Naive thymus-derived CD4-positive, alpha-beta T cell (primary cell): ENCODE measurements at regions not wholly inside any gene's neighbourhood (a gene's known extent, or its start where the extent isn't known, plus 50 kb on each side); places are given as distances from the start of the nearest gene placed in this dataset.

Source experiments
- ATAC-seq: fragments of 150-1000 bp; cut with Tn5 transposase; 2 replicates; pipeline ENCODE4 v1.10.0; 2021; ENCODE audit warnings: mild to moderate bottlenecking, moderate library complexity
- CTCF ChIA-PET: fragments of 350-600 bp; sonication (Branson Sonifier 250); formaldehyde crosslinking; loops from one replicate; lab custom pipeline; 2021; ENCODE audit warnings: antibody characterized with exemption; lab: Charles Lee
- POLR2A ChIA-PET: fragments of 350-600 bp; sonication (Branson Sonifier 250); formaldehyde crosslinking; loops from one replicate; lab custom pipeline; 2021; ENCODE audit warnings: antibody characterized with exemption, inconsistent platforms; lab: Charles Lee
- DNase-seq, 9 donors: peaks; one replicate each; pipeline versions ENCODE4 v3.0.0 to v3.0.0-alpha.2; 2020 to 2022; ENCODE audit warnings: mixed read lengths in 1 of 9
- H3K27ac ChIP-seq: one replicate; pipeline ENCODE4 v1.7.0; 2013; ENCODE audit warnings: mild to moderate bottlenecking, low read depth, low read length, moderate library complexity
- H3K27me3 ChIP-seq, 2 donors: one replicate each; pipeline ENCODE4 v1.7.0; 2013; ENCODE audit warnings: low read length in 2 of 2, mild to moderate bottlenecking in 2 of 2, moderate library complexity in 2 of 2; ENCODE audit not compliant: control insufficient read depth in 2 of 2, insufficient read depth in 2 of 2
- H3K36me3 ChIP-seq, 3 experiments: 1 replicate in 2 of 3; 2 replicates in 1 of 3; pipeline ENCODE4 v1.7.0; 2013; ENCODE audit warnings: low read length in 3 of 3, mild to moderate bottlenecking in 3 of 3, moderate library complexity in 1 of 3; ENCODE audit not compliant: insufficient read depth in 3 of 3, control insufficient read depth in 2 of 3
- H3K4me1 ChIP-seq, 2 donors: one replicate each; pipeline ENCODE4 v1.7.0; 2013; ENCODE audit warnings: low read length in 2 of 2, mild to moderate bottlenecking in 2 of 2, moderate library complexity in 1 of 2; ENCODE audit not compliant: control insufficient read depth in 2 of 2, insufficient read depth in 2 of 2
- H3K4me3 ChIP-seq: 2 replicates; pipeline ENCODE4 v1.7.0; 2013; ENCODE audit warnings: mild to moderate bottlenecking, low read length
- H3K9me3 ChIP-seq, 3 experiments: 1 replicate in 2 of 3; 2 replicates in 1 of 3; pipeline ENCODE4 v1.7.0; 2013; ENCODE audit warnings: low read length in 3 of 3; ENCODE audit not compliant: control insufficient read depth in 2 of 3
- H3K27ac Mint-ChIP-seq, 9 donors: one replicate each; pipeline ENCODE4 v1.8.0; 2020 to 2022; ENCODE audit warnings: mixed read lengths in 9 of 9, mild to moderate bottlenecking in 8 of 9, moderate library complexity in 5 of 9, inconsistent platforms in 2 of 9
- H3K27me3 Mint-ChIP-seq, 5 donors: one replicate each; pipeline ENCODE4 v1.8.0; 2021 to 2022; ENCODE audit warnings: mixed read lengths in 5 of 5, mild to moderate bottlenecking in 1 of 5
- H3K36me3 Mint-ChIP-seq, 5 donors: one replicate each; pipeline ENCODE4 v1.8.0; 2020 to 2022; ENCODE audit warnings: mixed read lengths in 5 of 5, mild to moderate bottlenecking in 3 of 5, inconsistent platforms in 1 of 5
- H3K4me1 Mint-ChIP-seq, 7 donors: one replicate each; pipeline ENCODE4 v1.8.0; 2020 to 2022; ENCODE audit warnings: mixed read lengths in 7 of 7, mild to moderate bottlenecking in 3 of 7, inconsistent platforms in 1 of 7
- H3K4me3 Mint-ChIP-seq, 10 donors: one replicate each; pipeline ENCODE4 v1.8.0; 2020 to 2022; ENCODE audit warnings: mild to moderate bottlenecking in 10 of 10, mixed read lengths in 10 of 10, moderate library complexity in 6 of 10, inconsistent platforms in 2 of 10
- H3K9me3 Mint-ChIP-seq, 11 donors: one replicate each; pipeline ENCODE4 v1.8.0; 2020 to 2022; ENCODE audit warnings: mixed read lengths in 11 of 11, mild to moderate bottlenecking in 4 of 11, inconsistent platforms in 1 of 11, moderate library complexity in 1 of 11
- intact Hi-C, 2 donors: fragments of 100-400 bp; cut with micrococcal nuclease; formaldehyde crosslinking; loops; one replicate each; pipeline ENCODE4 v1.15.1; 2023

DNA sequence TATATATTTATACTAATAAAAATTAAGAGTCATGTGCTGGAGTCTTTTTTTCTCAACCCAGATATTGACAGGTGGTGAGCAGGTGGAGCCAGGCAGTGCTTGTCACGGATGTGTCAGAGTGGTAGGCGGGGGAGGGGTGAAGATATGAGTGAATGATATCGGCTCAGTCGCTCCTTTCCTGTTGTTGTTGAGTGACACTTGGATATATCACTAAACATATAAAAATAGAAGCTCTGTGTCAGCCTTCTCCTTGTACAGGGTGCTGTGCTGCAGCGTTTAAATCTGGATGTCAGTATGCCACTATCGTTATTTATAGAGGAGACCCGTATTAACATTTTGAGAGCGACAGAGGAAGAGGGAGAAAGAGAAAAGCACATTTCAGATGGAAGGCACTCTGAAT lies 339.6 kb downstream of the NUF2 start:
- DNase-seq (no peak), ATAC-seq (no peak)
- Histone ChIP-seq H3K36me3 (no peaks in the 10 kb centered on the region), H3K4me1 (no peaks in the 10 kb centered on the region), H3K9me3 (no peaks in the 10 kb centered on the region), H3K27me3 (no peaks in the 10 kb centered on the region), H3K27ac (no peak overlapping the region), H3K4me3 (no peak overlapping the region)
- ChIA-PET CTCF (no interaction called here), POLR2A (no interaction called here)
- H3K27me3 Mint-ChIP-seq = peaks cover 0 to 3% (median 0%) of the 10 kb centered on the region in 5 donors
- intact Hi-C loops = no loop called here
- H3K9me3 Mint-ChIP-seq = peaks cover 0 to 5% (median 2%) of the 10 kb centered on the region in 11 donors
- no peaks in the 10 kb centered on the region for H3K36me3 Mint-ChIP-seq
- no peaks in the 10 kb centered on the region for H3K4me1 Mint-ChIP-seq
- no peak overlapping the region for H3K27ac Mint-ChIP-seq
- no peak overlapping the region for H3K4me3 Mint-ChIP-seq

DNA sequence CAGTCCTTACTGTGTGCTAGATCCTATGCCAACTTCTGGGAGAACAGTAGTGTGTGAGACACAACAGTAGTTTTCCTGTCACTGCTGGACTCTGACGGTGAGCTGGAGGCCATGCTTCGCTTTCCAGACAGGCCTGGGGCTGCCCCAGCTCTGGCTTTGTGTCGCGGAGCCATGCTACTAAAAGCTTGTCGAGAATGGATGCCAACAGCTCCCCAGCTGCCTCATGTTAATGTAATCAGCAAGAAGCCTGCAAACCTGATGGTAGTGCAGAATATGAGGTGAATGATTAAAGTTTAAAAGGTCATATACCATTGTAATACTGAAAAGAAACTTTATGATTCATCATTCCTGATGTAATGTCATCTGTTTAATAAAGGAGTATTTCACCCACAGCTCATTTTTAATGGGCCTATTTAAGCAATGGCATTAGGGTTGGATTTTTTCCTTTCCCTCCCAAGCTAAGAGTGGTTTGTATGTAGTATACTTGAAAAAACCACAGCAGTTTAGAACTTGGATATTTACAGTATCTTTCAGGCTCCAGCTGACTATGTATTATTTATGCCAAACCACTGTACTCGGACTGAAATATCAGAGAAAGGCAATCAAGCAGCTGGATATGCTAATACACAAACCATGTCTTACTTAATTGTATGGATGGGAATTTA lies 343.0 kb downstream of the NUF2 start:
- Mint-ChIP-seq H3K9me3 (peaks cover 0 to 5% (median 0%) of the 10 kb centered on the region in 11 donors), H3K4me3 (no peak overlapping the region), H3K27ac (no peak overlapping the region), H3K4me1 (no peaks in the 10 kb centered on the region), H3K27me3 (peaks cover 0 to 3% (median 0%) of the 10 kb centered on the region in 5 donors), H3K36me3 (no peaks in the 10 kb centered on the region)
- Histone ChIP-seq H3K27ac (no peak overlapping the region), H3K4me1 (no peaks in the 10 kb centered on the region), H3K4me3 (no peak overlapping the region), H3K9me3 (no peaks in the 10 kb centered on the region), H3K36me3 (no peaks in the 10 kb centered on the region), H3K27me3 (no peaks in the 10 kb centered on the region)
- POLR2A ChIA-PET = no interaction called here
- ATAC-seq (no peak), DNase-seq (no peak)
- intact Hi-C loops = no loop called here
- CTCF ChIA-PET = no interaction called here

DNA sequence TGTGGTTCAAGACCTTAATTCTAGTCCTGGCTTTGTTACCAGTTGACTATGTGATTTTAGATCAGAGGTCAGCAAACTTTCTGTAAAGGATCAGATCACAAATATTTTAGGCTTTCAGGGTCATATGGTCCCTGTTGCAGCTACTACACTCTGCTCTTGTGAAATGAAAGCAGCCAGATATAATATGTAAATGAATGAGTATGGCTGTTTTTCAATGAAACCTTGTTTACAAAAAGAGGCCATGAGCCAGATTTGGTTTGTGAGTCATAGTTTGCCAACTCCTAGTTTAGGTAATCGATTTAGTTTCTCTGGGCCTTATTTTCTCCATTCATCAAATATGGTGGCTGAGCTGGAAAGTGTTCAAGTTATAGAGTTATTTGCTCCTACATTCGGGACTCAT lies 346.7 kb downstream of the NUF2 start:
- no peaks in the 10 kb centered on the region for H3K27me3 ChIP-seq
- H3K36me3 ChIP-seq = no peaks in the 10 kb centered on the region
- H3K9me3 ChIP-seq = no peaks in the 10 kb centered on the region
- no peaks in the 10 kb centered on the region for H3K36me3 Mint-ChIP-seq
- intact Hi-C loops = no loop called here
- ChIA-PET POLR2A (no interaction called here), CTCF (no interaction called here)
- no peak overlapping the region for H3K27ac Mint-ChIP-seq
- no peaks in the 10 kb centered on the region for H3K4me1 ChIP-seq
- H3K4me3 Mint-ChIP-seq = no peak overlapping the region
- H3K4me3 ChIP-seq = no peak overlapping the region
- no peak for DNase-seq
- H3K27ac ChIP-seq = no peak overlapping the region
- peaks cover 0 to 8% (median 5%) of the 10 kb centered on the region in 11 donors for H3K9me3 Mint-ChIP-seq
- ATAC-seq = no peak
- H3K27me3 Mint-ChIP-seq = peaks cover 0 to 3% (median 0%) of the 10 kb centered on the region in 5 donors
- H3K4me1 Mint-ChIP-seq = no peaks in the 10 kb centered on the region

DNA sequence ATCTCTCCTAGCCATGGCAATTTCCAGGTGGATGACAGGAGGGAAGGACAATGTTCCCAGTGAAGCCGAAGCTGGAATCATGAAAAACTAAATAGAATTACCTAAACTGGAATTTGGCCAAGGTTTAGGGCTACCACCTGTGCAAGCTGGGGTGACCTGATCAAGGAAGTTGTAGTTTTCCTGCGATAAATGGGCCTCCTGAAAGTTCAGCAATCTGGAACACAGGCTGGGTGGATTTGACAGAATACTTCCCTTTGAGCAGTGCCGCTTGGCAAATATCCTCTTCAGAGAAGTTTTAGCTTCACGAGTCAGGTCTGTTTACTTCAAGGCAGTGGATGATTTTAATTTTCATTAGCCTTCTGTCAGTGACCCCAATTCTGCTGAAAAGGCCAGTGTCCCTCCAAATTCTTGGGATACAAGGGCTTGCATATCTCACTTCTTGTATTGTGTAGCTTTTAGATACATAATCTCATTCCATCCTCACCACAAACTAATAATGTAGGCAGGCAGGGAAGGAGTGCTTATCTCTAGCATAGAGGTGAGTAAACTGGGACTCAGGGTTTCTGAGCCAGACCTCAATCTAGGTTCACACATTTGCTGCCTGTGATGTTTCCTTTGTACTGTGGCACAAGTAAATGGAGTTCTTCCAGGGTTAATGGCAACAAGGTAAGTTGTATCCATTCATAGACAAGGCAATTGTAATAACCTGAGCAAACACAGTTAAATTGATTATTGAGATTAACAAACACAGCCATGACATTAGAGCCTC lies 349.4 kb downstream of the NUF2 start:
- Mint-ChIP-seq H3K4me1 (no peaks in the 10 kb centered on the region), H3K4me3 (no peak overlapping the region), H3K27ac (no peak overlapping the region), H3K36me3 (no peaks in the 10 kb centered on the region), H3K9me3 (peaks cover 0 to 11% (median 6%) of the 10 kb centered on the region in 11 donors), H3K27me3 (peaks cover 0 to 8% (median 0%) of the 10 kb centered on the region in 5 donors)
- no peak for DNase-seq
- no peak overlapping the region for H3K4me3 ChIP-seq
- H3K36me3 ChIP-seq = no peaks in the 10 kb centered on the region
- H3K9me3 ChIP-seq = no peaks in the 10 kb centered on the region
- intact Hi-C loops = no loop called here
- ChIA-PET POLR2A (no interaction called here), CTCF (no interaction called here)
- no peak for ATAC-seq
- no peaks in the 10 kb centered on the region for H3K27me3 ChIP-seq
- H3K4me1 ChIP-seq = no peaks in the 10 kb centered on the region
- no peak overlapping the region for H3K27ac ChIP-seq

DNA sequence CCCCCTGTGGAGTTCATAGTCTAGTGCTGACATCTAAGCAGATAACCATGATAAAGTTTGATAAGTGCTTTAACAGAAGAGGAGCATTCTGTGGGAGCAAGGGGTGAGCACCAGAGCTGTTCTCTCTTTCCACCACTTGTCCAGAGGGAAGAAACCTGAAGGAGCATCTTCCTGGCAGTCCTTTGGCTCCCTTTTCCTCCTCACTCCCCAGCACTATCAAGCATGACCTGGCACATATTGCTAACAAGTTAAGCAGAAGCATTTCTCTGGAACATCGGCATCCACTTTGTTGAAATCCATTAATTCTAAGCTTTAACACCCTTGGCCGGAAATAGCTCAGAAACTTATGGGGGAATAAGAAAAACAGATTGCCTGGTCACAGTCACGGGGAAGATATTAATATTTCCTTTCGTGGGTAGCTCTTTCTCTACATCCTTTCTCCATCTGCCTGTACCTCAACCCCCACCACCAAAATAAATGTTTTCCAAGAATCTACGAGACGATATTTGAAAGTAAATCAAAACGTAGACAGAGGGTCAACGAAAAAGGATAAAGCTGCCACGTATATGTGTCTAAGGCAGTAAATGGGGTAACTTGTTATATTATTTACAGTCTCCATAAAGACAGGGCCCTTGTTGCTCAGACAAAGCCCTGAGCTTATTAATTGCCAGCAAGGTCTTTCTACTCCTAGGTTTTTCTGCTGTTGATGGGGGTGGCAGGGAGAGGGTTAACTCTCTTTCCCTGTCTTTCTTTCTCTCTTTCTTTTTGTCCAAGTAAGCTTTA lies 351.4 kb downstream of the NUF2 start:
- no peaks in the 10 kb centered on the region for H3K4me1 Mint-ChIP-seq
- H3K27me3 Mint-ChIP-seq = peaks cover 0 to 8% (median 0%) of the 10 kb centered on the region in 5 donors
- no peak overlapping the region for H3K27ac Mint-ChIP-seq
- Histone ChIP-seq H3K36me3 (no peaks in the 10 kb centered on the region), H3K27me3 (no peaks in the 10 kb centered on the region), H3K9me3 (no peaks in the 10 kb centered on the region), H3K27ac (no peak overlapping the region), H3K4me3 (no peak overlapping the region), H3K4me1 (no peaks in the 10 kb centered on the region)
- H3K4me3 Mint-ChIP-seq = no peak overlapping the region
- ChIA-PET POLR2A (no interaction called here), CTCF (no interaction called here)
- H3K36me3 Mint-ChIP-seq = no peaks in the 10 kb centered on the region
- intact Hi-C loops = no loop called here
- DNase-seq (no peak), ATAC-seq (no peak)
- H3K9me3 Mint-ChIP-seq = peaks cover 0 to 11% (median 4%) of the 10 kb centered on the region in 11 donors

DNA sequence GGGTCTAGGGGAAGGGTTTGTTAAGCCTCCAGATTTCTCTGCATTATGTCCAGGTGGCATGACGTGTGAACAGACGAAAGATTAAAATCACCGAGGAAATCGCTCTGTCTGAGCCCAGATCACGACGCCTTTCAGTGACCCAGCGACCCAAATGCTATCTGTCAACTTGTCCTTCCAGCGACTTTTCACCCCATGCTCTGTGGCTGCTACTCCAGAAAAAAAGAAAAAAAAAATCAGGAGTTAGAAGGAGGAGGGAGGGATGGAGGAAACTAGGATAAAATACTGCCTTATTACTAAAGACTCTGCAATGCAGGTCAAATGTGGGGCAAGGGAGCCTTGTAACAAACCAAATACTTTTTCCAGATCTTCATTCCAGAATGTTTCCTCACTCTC lies 352.0 kb downstream of the NUF2 start:
- H3K36me3 ChIP-seq = no peaks in the 10 kb centered on the region
- no peaks in the 10 kb centered on the region for H3K27me3 ChIP-seq
- no peak for DNase-seq
- peaks cover 0 to 12% (median 6%) of the 10 kb centered on the region in 11 donors for H3K9me3 Mint-ChIP-seq
- no peak overlapping the region for H3K27ac Mint-ChIP-seq
- intact Hi-C loops = no loop called here
- ChIA-PET POLR2A (no interaction called here), CTCF (no interaction called here)
- H3K4me1 Mint-ChIP-seq = no peaks in the 10 kb centered on the region
- H3K36me3 Mint-ChIP-seq = no peaks in the 10 kb centered on the region
- no peak for ATAC-seq
- no peaks in the 10 kb centered on the region for H3K9me3 ChIP-seq
- H3K4me3 Mint-ChIP-seq = no peak overlapping the region
- H3K4me1 ChIP-seq = no peaks in the 10 kb centered on the region
- peaks cover 0 to 8% (median 0%) of the 10 kb centered on the region in 5 donors for H3K27me3 Mint-ChIP-seq
- H3K27ac ChIP-seq = no peak overlapping the region
- H3K4me3 ChIP-seq = no peak overlapping the region
